SK-N-SH treated with all-trans-retinoic acid at 6 μM for 48 hours (cell line): ENCODE measurements at regions not wholly inside any gene's neighbourhood (a gene's known extent, or its start where the extent isn't known, plus 50 kb on each side); places are given as distances from the start of the nearest gene placed in this dataset.

Experiments used
- ATAC-seq: fragments of 200-7000 bp; cut with Tn5 transposase; 3 replicates; pipeline ENCODE4 v1.9.1; 2020; ENCODE audit warnings: mild to moderate bottlenecking, moderate library complexity
- ARNTL ChIP-seq: fragments of 450-650 bp; formaldehyde crosslinking; IDR thresholded peaks from 2 replicates; pipeline ENCODE4 v1.5.0; 2020; ENCODE audit warnings: low read depth, mild to moderate bottlenecking, moderate library complexity, borderline replicate concordance
- BACH2 ChIP-seq: fragments of 250-450 bp; sonication (Bioruptor Pico); IDR thresholded peaks from 2 replicates; pipeline ENCODE4 v1.9.0; 2021; ENCODE audit warnings: mild to moderate bottlenecking, borderline replicate concordance
- CREB5 ChIP-seq: fragments of 250-450 bp; sonication (Bioruptor Pico); IDR thresholded peaks from 2 replicates; pipeline ENCODE4 v1.5.1; 2020; ENCODE audit warnings: low read depth, mild to moderate bottlenecking, moderate library complexity
- CSDC2 ChIP-seq: fragments of 250-450 bp; sonication (Bioruptor Pico); IDR thresholded peaks from 2 replicates; pipeline ENCODE4 v1.5.0; 2020; ENCODE audit warnings: mild to moderate bottlenecking, moderate library complexity
- ESRRG ChIP-seq: fragments of 250-450 bp; sonication (Bioruptor Pico); IDR thresholded peaks from 2 replicates; pipeline ENCODE4 v1.6.1; 2021; ENCODE audit warnings: mild to moderate bottlenecking
- GLIS3 ChIP-seq: fragments of 250-450 bp; sonication (Bioruptor Pico); IDR thresholded peaks from 2 replicates; pipeline ENCODE4 v1.5.0; 2020; ENCODE audit warnings: mild to moderate bottlenecking, moderate library complexity
- ISL1 ChIP-seq: fragments of 250-450 bp; sonication (Bioruptor Pico); IDR thresholded peaks from 2 replicates; pipeline ENCODE4 v2.1.2; 2022; ENCODE audit warnings: mild to moderate bottlenecking, moderate library complexity
- OSR1 ChIP-seq: fragments of 250-450 bp; sonication (Bioruptor Pico); IDR thresholded peaks from 2 replicates; pipeline ENCODE4 v1.8.0; 2022; ENCODE audit warnings: moderate library complexity, mild to moderate bottlenecking, inconsistent platforms
- POU6F1 ChIP-seq: fragments of 250-450 bp; sonication (Bioruptor Pico); IDR thresholded peaks from 2 replicates; pipeline ENCODE4 v1.8.0; 2021; ENCODE audit warnings: low read depth, mild to moderate bottlenecking, moderate library complexity, borderline replicate concordance
- PPARA ChIP-seq: fragments of 250-450 bp; sonication (Bioruptor Pico); IDR thresholded peaks from 2 replicates; pipeline ENCODE4 v1.5.0; 2020; ENCODE audit warnings: mild to moderate bottlenecking, borderline replicate concordance
- RARB ChIP-seq: fragments of 250-450 bp; sonication (Bioruptor Pico); IDR thresholded peaks from 2 replicates; pipeline ENCODE4 v1.8.0; 2021; ENCODE audit warnings: mild to moderate bottlenecking, moderate library complexity
- SNAI2 ChIP-seq: fragments of 250-450 bp; sonication (Bioruptor Pico); IDR thresholded peaks from 2 replicates; pipeline ENCODE4 v1.5.0; 2020; ENCODE audit warnings: mild to moderate bottlenecking, moderate library complexity
- TCF4 ChIP-seq: fragments of 250-450 bp; sonication (Bioruptor Pico); IDR thresholded peaks from 2 replicates; pipeline ENCODE4 v1.8.0; 2021; ENCODE audit warnings: mild to moderate bottlenecking, moderate library complexity, borderline replicate concordance
- TSHZ2 ChIP-seq: fragments of 250-450 bp; sonication (Bioruptor Pico); IDR thresholded peaks from 2 replicates; pipeline ENCODE4 v1.5.0; 2020; ENCODE audit warnings: mild to moderate bottlenecking, moderate library complexity
- ZC3H10 ChIP-seq: fragments of 250-450 bp; sonication (Bioruptor Pico); IDR thresholded peaks from 2 replicates; pipeline ENCODE4 v1.5.1; 2021; ENCODE audit warnings: mild to moderate bottlenecking, moderate library complexity
- ZFP3 ChIP-seq: fragments of 250-450 bp; sonication (Bioruptor Pico); IDR thresholded peaks from 2 replicates; pipeline ENCODE4 v1.5.0; 2020; ENCODE audit warnings: mild to moderate bottlenecking, moderate library complexity
- ZFP30 ChIP-seq: fragments of 450-650 bp; formaldehyde crosslinking; IDR thresholded peaks from 2 replicates; pipeline ENCODE4 v1.5.0; 2022; ENCODE audit warnings: mild to moderate bottlenecking, moderate library complexity
- ZNF565 ChIP-seq: fragments of 450-650 bp; formaldehyde crosslinking; conservative IDR thresholded peaks from 2 replicates; pipeline ENCODE4 v1.5.0; 2020; ENCODE audit warnings: low read depth, mild to moderate bottlenecking, moderate library complexity
- ZNF70 ChIP-seq: fragments of 450-650 bp; formaldehyde crosslinking; IDR thresholded peaks from 2 replicates; pipeline ENCODE4 v1.5.0; 2020; ENCODE audit warnings: mild to moderate bottlenecking, moderate library complexity
- ZNF8 ChIP-seq: fragments of 450-650 bp; formaldehyde crosslinking; IDR thresholded peaks from 2 replicates; pipeline ENCODE4 v1.5.0; 2020; ENCODE audit warnings: mild to moderate bottlenecking, moderate library complexity
- TF ChIP-seq, protein P1 (sequence below): fragments of 250-450 bp; sonication (Bioruptor Pico); IDR thresholded peaks from 2 replicates; pipeline ENCODE4 v1.8.0; 2020; ENCODE audit warnings: mild to moderate bottlenecking, moderate library complexity, borderline replicate concordance

- ATAC-seq: no peak
- TF ChIP-seq CREB5 (CRISPR knock-in tag): no peak
- TF ChIP-seq TCF4: no peak
- TF ChIP-seq ZFP3 (CRISPR knock-in tag): no peak
- no peak for TF ChIP-seq OSR1
- TF ChIP-seq ZC3H10 (CRISPR knock-in tag): no peak
- no peak for TF ChIP-seq BACH2 (CRISPR knock-in tag)
- no peak for TF ChIP-seq TSHZ2 (CRISPR knock-in tag)
- no peak for TF ChIP-seq ZNF70 (CRISPR knock-in tag)
- TF ChIP-seq ARNTL (CRISPR knock-in tag): no peak
- no peak for TF ChIP-seq ISL1 (CRISPR knock-in tag)
- TF ChIP-seq, protein P1, sequence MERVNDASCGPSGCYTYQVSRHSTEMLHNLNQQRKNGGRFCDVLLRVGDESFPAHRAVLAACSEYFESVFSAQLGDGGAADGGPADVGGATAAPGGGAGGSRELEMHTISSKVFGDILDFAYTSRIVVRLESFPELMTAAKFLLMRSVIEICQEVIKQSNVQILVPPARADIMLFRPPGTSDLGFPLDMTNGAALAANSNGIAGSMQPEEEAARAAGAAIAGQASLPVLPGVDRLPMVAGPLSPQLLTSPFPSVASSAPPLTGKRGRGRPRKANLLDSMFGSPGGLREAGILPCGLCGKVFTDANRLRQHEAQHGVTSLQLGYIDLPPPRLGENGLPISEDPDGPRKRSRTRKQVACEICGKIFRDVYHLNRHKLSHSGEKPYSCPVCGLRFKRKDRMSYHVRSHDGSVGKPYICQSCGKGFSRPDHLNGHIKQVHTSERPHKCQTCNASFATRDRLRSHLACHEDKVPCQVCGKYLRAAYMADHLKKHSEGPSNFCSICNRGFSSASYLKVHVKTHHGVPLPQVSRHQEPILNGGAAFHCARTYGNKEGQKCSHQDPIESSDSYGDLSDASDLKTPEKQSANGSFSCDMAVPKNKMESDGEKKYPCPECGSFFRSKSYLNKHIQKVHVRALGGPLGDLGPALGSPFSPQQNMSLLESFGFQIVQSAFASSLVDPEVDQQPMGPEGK (CRISPR knock-in tag): no peak
- no peak for TF ChIP-seq ESRRG (CRISPR knock-in tag)
- no peak for TF ChIP-seq ZNF565 (CRISPR knock-in tag)
- no peak for TF ChIP-seq CSDC2 (CRISPR knock-in tag)
- no peak for TF ChIP-seq PPARA (CRISPR knock-in tag)
- TF ChIP-seq SNAI2 (CRISPR knock-in tag): no peak
- TF ChIP-seq GLIS3 (CRISPR knock-in tag): no peak
- TF ChIP-seq RARB: no peak
- TF ChIP-seq ZNF8 (CRISPR knock-in tag): no peak
- TF ChIP-seq, all 23 proteins: peak for 0
Measured at GRCh38 chr12:124397399-124397679, 102.4 kb downstream of the RFLNA start.

GRCh38 chr12:124396544-124397398, 101.9 kb downstream of the RFLNA start:
- no peak for ATAC-seq
- TF ChIP-seq GLIS3 (CRISPR knock-in tag) (no peak), PPARA (CRISPR knock-in tag) (no peak), ZNF70 (CRISPR knock-in tag) (no peak), ZFP30 (CRISPR knock-in tag) (no peak)

- no peak for TF ChIP-seq TSHZ2 (CRISPR knock-in tag)
- TF ChIP-seq ZFP3 (CRISPR knock-in tag): no peak
- TF ChIP-seq CSDC2 (CRISPR knock-in tag): no peak
- TF ChIP-seq POU6F1 (CRISPR knock-in tag): no peak
- no peak for TF ChIP-seq PPARA (CRISPR knock-in tag)
- TF ChIP-seq ARNTL (CRISPR knock-in tag): no peak
- no peak for ATAC-seq
Measured at GRCh38 chr12:124395986-124396385, 101.1 kb downstream of the RFLNA start.
